Psoas muscle (tissue), 7 donors: ENCODE measurements at regions not wholly inside any gene's neighbourhood (a gene's known extent, or its start where the extent isn't known, plus 50 kb on each side); places are given as distances from the start of the nearest gene placed in this dataset.

ENCODE experiments used
- ATAC-seq, 4 donors: fragments of 200-7000 bp; cut with Tn5 transposase; one replicate each; pipeline ENCODE4 v1.9.1; 2020; ENCODE audit warnings: moderate library complexity in 3 of 4, mild to moderate bottlenecking in 2 of 4
- DNase-seq, 2 donors: peaks; one replicate each; pipeline ENCODE4 v3.0.0-alpha.2; 2020
- H3K27ac ChIP-seq: fragments of 200-600 bp; one replicate; pipeline ENCODE4 v1.8.0; 2022
- H3K27me3 ChIP-seq, 3 donors: fragments of 200-600 bp in 1 of 3; one replicate each; pipeline versions ENCODE4 v1.6.1 to v1.8.0; 2013 to 2022; ENCODE audit warnings: low read length in 2 of 3, mild to moderate bottlenecking in 2 of 3, moderate library complexity in 1 of 3; ENCODE audit not compliant: insufficient read depth in 3 of 3
- H3K36me3 ChIP-seq, 2 donors: fragments of 200-600 bp in 1 of 2; one replicate each; pipeline versions ENCODE4 v1.6.1 to v1.8.0; 2013 to 2022; ENCODE audit warnings: low read depth in 1 of 2, mild to moderate bottlenecking in 1 of 2, moderate library complexity in 1 of 2; ENCODE audit not compliant: insufficient read depth in 1 of 2
- H3K4me1 ChIP-seq: fragments of 200-600 bp; one replicate; pipeline ENCODE4 v1.8.0; 2022
- H3K4me3 ChIP-seq: fragments of 200-600 bp; one replicate; pipeline ENCODE4 v1.8.0; 2022; ENCODE audit warnings: mild to moderate bottlenecking
- H3K9me3 ChIP-seq: fragments of 200-600 bp; one replicate; pipeline ENCODE4 v1.8.0; 2022
- WGBS, 3 donors: extraction: QIAGEN DNeasy Blood & Tissue Kit; methylation state at CpG; one replicate each; pipeline versions ENCODE4 v1.1.6 to v1.1.7; 2013; 5-methylcytosine and 5-hydroxymethylcytosine counted together
- intact Hi-C, 2 donors: fragments of 100-400 bp; cut with DNase I; formaldehyde crosslinking; loops; one replicate each; pipeline versions ENCODE4 v1.11.0 to v1.14.2; 2022
- TF ChIP-seq, protein P1 (sequence below): fragments of 200-600 bp; IDR thresholded peaks from one replicate; pipeline ENCODE4 v1.8.0; 2022; ENCODE audit warnings: antibody characterized with exemption
- donor health status: healthy with polysubstance abuse.
- donor health status: DM: no; HTN: no; CAD: no; lungs with moderate emphysema.
- donor health status: Bipolar disorder and iron deficiency.
- donor health status: healthy.
- donor health status: DM: yes; HTN: yes; CAD: no.
- donor health status: DM: no; HTN: no; CAD: no.
- donor health status: DM: yes; HTN: yes; CAD: no.

DNA sequence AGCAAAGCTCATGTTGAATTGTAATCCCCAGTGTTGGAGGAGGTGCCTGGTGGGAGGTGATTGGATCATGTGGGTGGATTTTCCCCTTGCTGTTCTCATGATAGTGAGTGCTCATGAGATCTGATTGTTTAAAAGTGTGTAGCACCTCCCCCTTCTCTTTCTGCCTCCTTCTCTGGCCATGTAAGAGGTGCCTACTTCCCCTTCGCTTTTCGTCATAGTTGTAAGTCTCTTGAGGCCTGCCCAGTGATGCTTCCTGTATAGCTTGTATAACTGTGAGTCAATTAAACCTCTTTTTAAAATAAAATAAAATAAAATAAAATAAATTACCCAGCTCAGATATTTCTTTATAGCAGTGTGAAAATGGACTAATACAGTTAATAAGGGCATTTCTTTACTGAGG, 1025.7 kb downstream of the PLA2G4A start:
- H3K27me3 ChIP-seq: no peaks in the 10 kb centered on the region
- H3K4me3 ChIP-seq: no peak overlapping the region
- intact Hi-C loops: no loop called here
- ATAC-seq (no peak), DNase-seq (no peak)
- no peak overlapping the region for H3K27ac ChIP-seq
- H3K9me3 ChIP-seq: no peaks in the 10 kb centered on the region
- TF ChIP-seq, protein P1, sequence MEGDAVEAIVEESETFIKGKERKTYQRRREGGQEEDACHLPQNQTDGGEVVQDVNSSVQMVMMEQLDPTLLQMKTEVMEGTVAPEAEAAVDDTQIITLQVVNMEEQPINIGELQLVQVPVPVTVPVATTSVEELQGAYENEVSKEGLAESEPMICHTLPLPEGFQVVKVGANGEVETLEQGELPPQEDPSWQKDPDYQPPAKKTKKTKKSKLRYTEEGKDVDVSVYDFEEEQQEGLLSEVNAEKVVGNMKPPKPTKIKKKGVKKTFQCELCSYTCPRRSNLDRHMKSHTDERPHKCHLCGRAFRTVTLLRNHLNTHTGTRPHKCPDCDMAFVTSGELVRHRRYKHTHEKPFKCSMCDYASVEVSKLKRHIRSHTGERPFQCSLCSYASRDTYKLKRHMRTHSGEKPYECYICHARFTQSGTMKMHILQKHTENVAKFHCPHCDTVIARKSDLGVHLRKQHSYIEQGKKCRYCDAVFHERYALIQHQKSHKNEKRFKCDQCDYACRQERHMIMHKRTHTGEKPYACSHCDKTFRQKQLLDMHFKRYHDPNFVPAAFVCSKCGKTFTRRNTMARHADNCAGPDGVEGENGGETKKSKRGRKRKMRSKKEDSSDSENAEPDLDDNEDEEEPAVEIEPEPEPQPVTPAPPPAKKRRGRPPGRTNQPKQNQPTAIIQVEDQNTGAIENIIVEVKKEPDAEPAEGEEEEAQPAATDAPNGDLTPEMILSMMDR: no peak
- no peaks in the 10 kb centered on the region for H3K4me1 ChIP-seq
- WGBS, 3 donors: 66 to 89% (median 84%) methylated on average over 2 of the region's 2 CpGs
- H3K36me3 ChIP-seq: no peaks in the 10 kb centered on the region

DNA sequence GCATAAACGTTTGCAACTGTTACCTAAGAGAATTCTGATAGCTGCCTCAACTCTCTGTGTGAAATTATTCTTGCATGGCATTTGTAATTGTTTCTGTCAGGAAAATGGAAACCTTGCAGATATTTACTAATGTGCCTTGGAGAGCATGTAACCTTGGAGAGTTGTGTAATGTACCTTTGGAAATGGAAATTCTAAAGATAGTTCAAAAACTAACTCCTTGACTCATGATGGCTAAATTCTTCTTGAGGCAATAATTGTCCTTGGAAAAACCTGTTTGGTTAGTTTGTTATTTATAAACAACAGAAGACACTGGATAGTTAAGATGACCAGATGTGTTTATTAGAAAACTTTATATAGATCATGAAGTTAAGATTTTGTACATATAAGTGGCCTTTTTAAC, 1033.8 kb downstream of the PLA2G4A start:
- no peak for ATAC-seq
- Histone ChIP-seq H3K4me1 (no peaks in the 10 kb centered on the region), H3K27me3 (no peaks in the 10 kb centered on the region), H3K27ac (no peak overlapping the region), H3K4me3 (no peak overlapping the region), H3K36me3 (no peaks in the 10 kb centered on the region), H3K9me3 (no peaks in the 10 kb centered on the region)
- intact Hi-C loops: no loop called here
- 39 to 48% (median 42%) methylated on average over 1 of the region's 1 CpG for WGBS, 3 donors
- TF ChIP-seq, protein P1: no peak
- no peak for DNase-seq

DNA sequence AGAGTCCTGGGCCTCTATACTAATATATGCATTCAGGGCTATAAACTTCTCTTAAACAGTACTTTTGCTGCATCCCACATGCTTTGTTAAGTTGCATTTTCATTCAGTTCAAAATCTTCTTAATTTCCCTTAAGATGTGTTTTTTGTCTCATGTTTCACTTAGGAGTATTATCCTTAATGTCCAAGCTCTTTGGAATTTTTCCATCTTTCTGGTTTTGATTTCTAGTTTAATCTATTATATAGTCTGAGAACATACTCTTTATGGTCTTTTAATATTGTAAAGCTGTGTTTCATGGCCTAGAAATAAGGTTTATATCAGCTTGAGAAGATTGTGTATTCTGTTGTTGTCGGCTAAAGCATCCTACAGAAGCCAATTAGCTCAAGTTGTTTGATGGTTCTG, 1041.8 kb downstream of the PLA2G4A start:
- Histone ChIP-seq H3K9me3 (no peaks in the 10 kb centered on the region), H3K4me1 (no peaks in the 10 kb centered on the region), H3K36me3 (no peaks in the 10 kb centered on the region), H3K27ac (no peak overlapping the region), H3K27me3 (no peaks in the 10 kb centered on the region), H3K4me3 (no peak overlapping the region)
- ATAC-seq: no peak
- TF ChIP-seq, protein P1: no peak
- no peak for DNase-seq
- intact Hi-C loops: no loop called here
- WGBS, 3 donors: 61 to 79% (median 73%) methylated on average over 1 of the region's 1 CpG

DNA sequence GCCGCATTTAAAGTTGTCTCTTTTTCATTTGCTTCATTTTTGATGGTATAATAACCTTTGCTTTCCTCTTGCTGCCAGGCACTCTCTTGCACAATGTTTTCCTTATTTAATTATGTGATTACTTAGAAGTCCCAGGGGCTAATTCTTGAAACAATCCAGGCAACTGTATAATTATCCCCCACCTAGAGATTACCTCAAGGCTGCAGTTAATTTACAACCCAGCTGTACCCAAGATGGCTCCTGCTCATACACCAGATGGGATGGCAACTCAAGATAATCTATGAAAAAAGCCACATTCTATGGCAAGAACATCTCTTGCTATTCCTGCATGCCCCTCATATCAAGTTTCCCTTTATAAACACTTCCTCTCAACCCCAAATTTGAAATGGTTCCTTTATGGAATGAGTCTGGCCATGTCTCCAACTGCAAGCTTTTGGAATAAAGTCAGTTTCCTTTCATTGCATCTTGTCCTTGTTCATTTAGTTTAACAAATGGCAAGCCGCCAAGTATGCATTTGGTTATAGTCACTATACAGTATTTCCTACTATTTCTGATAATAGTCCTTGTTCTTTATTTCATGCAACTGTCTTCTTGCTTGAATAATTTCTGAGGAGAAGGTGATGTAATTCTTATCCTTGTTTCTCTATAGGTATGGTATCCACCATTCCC, 1042.6 kb downstream of the PLA2G4A start:
- no peak overlapping the region for H3K27ac ChIP-seq
- H3K4me1 ChIP-seq: no peaks in the 10 kb centered on the region
- intact Hi-C loops: no loop called here
- no peak overlapping the region for H3K4me3 ChIP-seq
- H3K36me3 ChIP-seq: no peaks in the 10 kb centered on the region
- H3K9me3 ChIP-seq: no peaks in the 10 kb centered on the region
- H3K27me3 ChIP-seq: no peaks in the 10 kb centered on the region
- no peak for DNase-seq
- WGBS, 3 donors: 38 to 40% (median 38%) methylated on average over 2 of the region's 2 CpGs
- TF ChIP-seq, protein P1: no peak
- no peak for ATAC-seq

DNA sequence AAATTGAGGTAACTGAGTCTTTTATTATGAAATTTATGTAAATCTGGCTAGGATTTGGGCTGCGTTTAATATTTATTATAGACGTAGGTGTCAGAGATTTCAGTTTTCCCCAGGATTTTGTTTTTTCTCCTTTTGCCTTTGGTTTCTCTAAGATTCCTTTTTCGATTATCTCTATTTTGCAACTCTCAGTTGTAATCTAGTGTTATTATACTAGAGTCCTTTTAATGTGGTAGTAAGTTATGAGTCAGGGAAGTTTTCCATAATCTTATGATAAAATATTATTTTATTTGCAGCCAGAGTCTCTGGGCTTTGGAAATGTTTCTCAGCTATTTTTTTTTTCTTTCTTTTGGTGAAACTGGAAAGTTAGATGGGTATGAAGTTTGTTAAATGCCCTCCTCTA, 1043.8 kb downstream of the PLA2G4A start:
- intact Hi-C loops: no loop called here
- WGBS, 3 donors: 92 to 94% (median 92%) methylated on average over 3 of the region's 3 CpGs

More for the DNA sequence above, 1043.8 kb downstream of the PLA2G4A start:
- Histone ChIP-seq H3K4me1 (no peaks in the 10 kb centered on the region), H3K9me3 (no peaks in the 10 kb centered on the region), H3K36me3 (no peaks in the 10 kb centered on the region), H3K4me3 (no peak overlapping the region), H3K27ac (no peak overlapping the region), H3K27me3 (no peaks in the 10 kb centered on the region)
- ATAC-seq (no peak), DNase-seq (no peak)
- TF ChIP-seq, protein P1: no peak
